HL-60 (cell line): ENCODE measurements at regions not wholly inside any gene's neighbourhood (a gene's known extent, or its start where the extent isn't known, plus 50 kb on each side); places are given as distances from the start of the nearest gene placed in this dataset.

Experiments
- POLR2AphosphoS5 ChIP-seq: IDR thresholded peaks from 2 replicates; pipeline ENCODE4 v1.6.1; 2012; ENCODE audit warnings: low read depth
- SPI1 ChIP-seq: IDR thresholded peaks from 2 replicates; pipeline ENCODE4 v1.6.1; 2012; ENCODE audit warnings: low read depth, mild to moderate bottlenecking, borderline replicate concordance
- TF ChIP-seq, protein P1 (sequence below): IDR thresholded peaks from one replicate; pipeline ENCODE4 v1.5.1; 2011; ENCODE audit warnings: low read length, control low read depth, inconsistent platforms; ENCODE audit not compliant: insufficient read depth
- TF ChIP-seq, protein P2 (sequence below): IDR thresholded peaks from 2 replicates; pipeline ENCODE4 v1.6.1; 2012; ENCODE audit warnings: low read depth; ENCODE audit not compliant: insufficient replicate concordance

DNA sequence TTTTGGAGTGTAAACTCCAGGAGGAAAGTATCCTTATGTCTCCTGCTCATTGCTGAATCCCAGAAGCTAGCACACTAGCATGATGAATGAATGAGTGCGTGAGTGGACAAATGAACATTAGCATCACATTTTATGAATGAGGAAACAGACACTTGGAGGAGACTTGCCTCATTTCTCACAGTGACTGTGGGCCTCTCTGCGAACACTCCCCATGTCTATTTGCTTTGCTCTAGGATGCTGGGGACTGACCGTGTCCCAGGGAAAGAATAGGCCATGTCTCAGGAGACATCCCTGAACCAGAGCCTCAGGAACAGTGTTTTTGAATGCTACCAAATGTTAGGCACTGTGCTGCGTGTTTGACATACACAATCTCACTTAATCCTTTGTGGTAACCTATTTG lies 140.9 kb downstream of the OMA1 start:
- TF ChIP-seq, protein P1, sequence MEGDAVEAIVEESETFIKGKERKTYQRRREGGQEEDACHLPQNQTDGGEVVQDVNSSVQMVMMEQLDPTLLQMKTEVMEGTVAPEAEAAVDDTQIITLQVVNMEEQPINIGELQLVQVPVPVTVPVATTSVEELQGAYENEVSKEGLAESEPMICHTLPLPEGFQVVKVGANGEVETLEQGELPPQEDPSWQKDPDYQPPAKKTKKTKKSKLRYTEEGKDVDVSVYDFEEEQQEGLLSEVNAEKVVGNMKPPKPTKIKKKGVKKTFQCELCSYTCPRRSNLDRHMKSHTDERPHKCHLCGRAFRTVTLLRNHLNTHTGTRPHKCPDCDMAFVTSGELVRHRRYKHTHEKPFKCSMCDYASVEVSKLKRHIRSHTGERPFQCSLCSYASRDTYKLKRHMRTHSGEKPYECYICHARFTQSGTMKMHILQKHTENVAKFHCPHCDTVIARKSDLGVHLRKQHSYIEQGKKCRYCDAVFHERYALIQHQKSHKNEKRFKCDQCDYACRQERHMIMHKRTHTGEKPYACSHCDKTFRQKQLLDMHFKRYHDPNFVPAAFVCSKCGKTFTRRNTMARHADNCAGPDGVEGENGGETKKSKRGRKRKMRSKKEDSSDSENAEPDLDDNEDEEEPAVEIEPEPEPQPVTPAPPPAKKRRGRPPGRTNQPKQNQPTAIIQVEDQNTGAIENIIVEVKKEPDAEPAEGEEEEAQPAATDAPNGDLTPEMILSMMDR, result no peak
- TF ChIP-seq POLR2AphosphoS5 (no peak), SPI1 (no peak)
- TF ChIP-seq, protein P2, sequence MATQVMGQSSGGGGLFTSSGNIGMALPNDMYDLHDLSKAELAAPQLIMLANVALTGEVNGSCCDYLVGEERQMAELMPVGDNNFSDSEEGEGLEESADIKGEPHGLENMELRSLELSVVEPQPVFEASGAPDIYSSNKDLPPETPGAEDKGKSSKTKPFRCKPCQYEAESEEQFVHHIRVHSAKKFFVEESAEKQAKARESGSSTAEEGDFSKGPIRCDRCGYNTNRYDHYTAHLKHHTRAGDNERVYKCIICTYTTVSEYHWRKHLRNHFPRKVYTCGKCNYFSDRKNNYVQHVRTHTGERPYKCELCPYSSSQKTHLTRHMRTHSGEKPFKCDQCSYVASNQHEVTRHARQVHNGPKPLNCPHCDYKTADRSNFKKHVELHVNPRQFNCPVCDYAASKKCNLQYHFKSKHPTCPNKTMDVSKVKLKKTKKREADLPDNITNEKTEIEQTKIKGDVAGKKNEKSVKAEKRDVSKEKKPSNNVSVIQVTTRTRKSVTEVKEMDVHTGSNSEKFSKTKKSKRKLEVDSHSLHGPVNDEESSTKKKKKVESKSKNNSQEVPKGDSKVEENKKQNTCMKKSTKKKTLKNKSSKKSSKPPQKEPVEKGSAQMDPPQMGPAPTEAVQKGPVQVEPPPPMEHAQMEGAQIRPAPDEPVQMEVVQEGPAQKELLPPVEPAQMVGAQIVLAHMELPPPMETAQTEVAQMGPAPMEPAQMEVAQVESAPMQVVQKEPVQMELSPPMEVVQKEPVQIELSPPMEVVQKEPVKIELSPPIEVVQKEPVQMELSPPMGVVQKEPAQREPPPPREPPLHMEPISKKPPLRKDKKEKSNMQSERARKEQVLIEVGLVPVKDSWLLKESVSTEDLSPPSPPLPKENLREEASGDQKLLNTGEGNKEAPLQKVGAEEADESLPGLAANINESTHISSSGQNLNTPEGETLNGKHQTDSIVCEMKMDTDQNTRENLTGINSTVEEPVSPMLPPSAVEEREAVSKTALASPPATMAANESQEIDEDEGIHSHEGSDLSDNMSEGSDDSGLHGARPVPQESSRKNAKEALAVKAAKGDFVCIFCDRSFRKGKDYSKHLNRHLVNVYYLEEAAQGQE, result no peak
